H9 (cell line): ENCODE measurements at regions not wholly inside any gene's neighbourhood (a gene's known extent, or its start where the extent isn't known, plus 50 kb on each side); places are given as distances from the start of the nearest gene placed in this dataset.

Source experiments
- DNase-seq: peaks from one replicate; pipeline ENCODE4 v3.0.0-alpha.2; 2017
- H2AFZ ChIP-seq: one replicate; pipeline ENCODE4 v1.6.1; 2013; ENCODE audit warnings: mild to moderate bottlenecking, low read length, control low read depth, moderate library complexity
- H2AK5ac ChIP-seq: 2 replicates; pipeline ENCODE4 v1.6.1; 2013; ENCODE audit warnings: low read length, control low read depth, mixed read lengths; ENCODE audit not compliant: insufficient read length
- H2BK120ac ChIP-seq: one replicate; pipeline ENCODE4 v1.6.1; 2013; ENCODE audit warnings: low read depth, mild to moderate bottlenecking, low read length, control low read depth, inconsistent platforms; ENCODE audit not compliant: poor library complexity, severe bottlenecking
- H2BK12ac ChIP-seq: 2 replicates; pipeline ENCODE4 v1.6.1; 2013; ENCODE audit warnings: low read length, control low read depth, mixed read lengths, low read depth; ENCODE audit not compliant: insufficient read length
- H2BK15ac ChIP-seq: 2 replicates; pipeline ENCODE4 v1.6.1; 2013; ENCODE audit warnings: low read depth, low read length, control low read depth
- H2BK20ac ChIP-seq: one replicate; pipeline ENCODE4 v1.6.1; 2013; ENCODE audit warnings: low read depth, mild to moderate bottlenecking, low read length, control low read depth, inconsistent platforms; ENCODE audit not compliant: poor library complexity, severe bottlenecking
- H2BK5ac ChIP-seq: 2 replicates; pipeline ENCODE4 v1.6.1; 2013; ENCODE audit warnings: low read length, control low read depth, mixed read lengths; ENCODE audit not compliant: insufficient read length
- H3K14ac ChIP-seq: 2 replicates; pipeline ENCODE4 v1.6.1; 2013; ENCODE audit warnings: low read length, control low read depth; ENCODE audit not compliant: insufficient read depth
- H3K18ac ChIP-seq: 2 replicates; pipeline ENCODE4 v1.6.1; 2013; ENCODE audit warnings: low read depth, mild to moderate bottlenecking, mixed read lengths, low read length, control low read depth; ENCODE audit not compliant: insufficient read length
- H3K23ac ChIP-seq: 2 replicates; pipeline ENCODE4 v1.6.1; 2013; ENCODE audit warnings: low read length, control low read depth, mixed read lengths, low read depth; ENCODE audit not compliant: insufficient read length
- H3K23me2 ChIP-seq: 2 replicates; pipeline ENCODE4 v1.6.1; 2013; ENCODE audit warnings: low read depth, mild to moderate bottlenecking, mixed read lengths, low read length, control low read depth; ENCODE audit not compliant: insufficient read length, poor library complexity, severe bottlenecking
- H3K27ac ChIP-seq: 2 replicates; pipeline ENCODE4 v1.5.1; 2013; ENCODE audit warnings: low read length, control low read depth, mixed read lengths, low read depth; ENCODE audit not compliant: insufficient read length
- H3K27me3 ChIP-seq: 2 replicates; pipeline ENCODE4 v1.6.1; 2013; ENCODE audit warnings: low read length, control low read depth, inconsistent platforms; ENCODE audit not compliant: insufficient read depth
- H3K4ac ChIP-seq: 2 replicates; pipeline ENCODE4 v1.6.1; 2013; ENCODE audit warnings: low read depth, mild to moderate bottlenecking, control low read depth, inconsistent platforms, low read length, moderate library complexity
- H3K4me1 ChIP-seq: 2 replicates; pipeline ENCODE4 v1.6.1; 2013; ENCODE audit warnings: low read length, control low read depth, inconsistent platforms; ENCODE audit not compliant: insufficient read depth
- H3K4me2 ChIP-seq: 2 replicates; pipeline ENCODE4 v1.6.1; 2013; ENCODE audit warnings: low read length, control low read depth, mixed read lengths; ENCODE audit not compliant: insufficient read length, insufficient read depth
- H3K56ac ChIP-seq: 2 replicates; pipeline ENCODE4 v1.6.1; 2013; ENCODE audit warnings: low read depth, mild to moderate bottlenecking, mixed read lengths, low read length, control low read depth; ENCODE audit not compliant: insufficient read length
- H3K79me1 ChIP-seq: 2 replicates; pipeline ENCODE4 v1.6.1; 2013; ENCODE audit warnings: low read depth, mild to moderate bottlenecking, moderate library complexity, low read length, control low read depth, inconsistent platforms; ENCODE audit not compliant: insufficient read depth, poor library complexity, severe bottlenecking
- H3K79me2 ChIP-seq: 2 replicates; pipeline ENCODE4 v1.6.1; 2013; ENCODE audit warnings: low read length, control low read depth, inconsistent platforms; ENCODE audit not compliant: insufficient read depth
- H3K9ac ChIP-seq: 2 replicates; pipeline ENCODE4 v1.6.1; 2013; ENCODE audit warnings: low read length, control low read depth, mixed read lengths; ENCODE audit not compliant: insufficient read length; ENCODE audit errors: extremely low read depth
- H3K9me3 ChIP-seq: one replicate; pipeline ENCODE4 v1.6.1; 2013; ENCODE audit warnings: low read depth, low read length, inconsistent platforms; ENCODE audit not compliant: control insufficient read depth
- H3T11ph ChIP-seq: one replicate; pipeline ENCODE4 v1.6.1; 2013; ENCODE audit warnings: mild to moderate bottlenecking, low read length, control low read depth, inconsistent platforms
- H4K20me1 ChIP-seq: one replicate; pipeline ENCODE4 v1.6.1; 2013; ENCODE audit not compliant: control insufficient read depth, insufficient read length, insufficient read depth
- H4K5ac ChIP-seq: 2 replicates; pipeline ENCODE4 v1.6.1; 2013; ENCODE audit warnings: low read depth, mild to moderate bottlenecking, mixed read lengths, low read length, control low read depth; ENCODE audit not compliant: insufficient read length
- H4K8ac ChIP-seq: replicated peaks from 2 replicates; pipeline ENCODE4 v1.6.1; 2013; ENCODE audit warnings: low read length, control low read depth, mixed read lengths, low read depth; ENCODE audit not compliant: insufficient read length
- H4K91ac ChIP-seq: 2 replicates; pipeline ENCODE4 v1.6.1; 2013; ENCODE audit warnings: low read depth, mild to moderate bottlenecking, moderate library complexity, mixed read lengths, low read length, control low read depth; ENCODE audit not compliant: insufficient read length
- H3K27ac Mint-ChIP-seq, 3 experiments: 2 replicates in 2 of 3; 3 replicates in 1 of 3; pipeline ENCODE4 v1.8.0; 2020 to 2021; ENCODE audit warnings: mixed read lengths in 3 of 3, mild to moderate bottlenecking in 1 of 3, moderate library complexity in 1 of 3
- H3K27me3 Mint-ChIP-seq: 2 replicates; pipeline ENCODE4 v1.8.0; 2021; ENCODE audit warnings: low read depth, mild to moderate bottlenecking, moderate library complexity, mixed read lengths
- H3K36me3 Mint-ChIP-seq, 3 experiments: 2 replicates in 2 of 3; 3 replicates in 1 of 3; pipeline ENCODE4 v1.8.0; 2020 to 2021; ENCODE audit warnings: low read depth in 3 of 3, mixed read lengths in 3 of 3; ENCODE audit not compliant: insufficient read depth in 1 of 3
- H3K4me1 Mint-ChIP-seq, 2 experiments: 2 replicates each; pipeline ENCODE4 v1.8.0; 2020; ENCODE audit warnings: mixed read lengths in 2 of 2
- H3K4me3 Mint-ChIP-seq, 2 experiments: 2 replicates in 1 of 2; 3 replicates in 1 of 2; pipeline ENCODE4 v1.8.0; 2020 to 2021; ENCODE audit warnings: mild to moderate bottlenecking in 2 of 2, mixed read lengths in 2 of 2, moderate library complexity in 1 of 2
- H3K9me3 Mint-ChIP-seq, 2 experiments: 2 replicates in 1 of 2; 3 replicates in 1 of 2; pipeline ENCODE4 v1.8.0; 2020; ENCODE audit warnings: mild to moderate bottlenecking in 2 of 2, mixed read lengths in 2 of 2, moderate library complexity in 1 of 2
- WGBS: extraction: QIAGEN DNeasy Blood & Tissue Kit; methylation state at CpG from one replicate; pipeline ENCODE4 v1.1.7; 2013; ENCODE audit warnings: missing lambda C conversion rate, low lambda C conversion rate, mixed read lengths; ENCODE audit not compliant: insufficient read length; ENCODE audit errors: extremely low coverage; 5-methylcytosine and 5-hydroxymethylcytosine counted together
- TF ChIP-seq, protein P1 (sequence below): fragments of 200-600 bp; sonication (generic); conservative IDR thresholded peaks from 3 replicates; pipeline ENCODE4 v1.8.0; 2021; ENCODE audit warnings: antibody characterized with exemption, mild to moderate bottlenecking

DNA sequence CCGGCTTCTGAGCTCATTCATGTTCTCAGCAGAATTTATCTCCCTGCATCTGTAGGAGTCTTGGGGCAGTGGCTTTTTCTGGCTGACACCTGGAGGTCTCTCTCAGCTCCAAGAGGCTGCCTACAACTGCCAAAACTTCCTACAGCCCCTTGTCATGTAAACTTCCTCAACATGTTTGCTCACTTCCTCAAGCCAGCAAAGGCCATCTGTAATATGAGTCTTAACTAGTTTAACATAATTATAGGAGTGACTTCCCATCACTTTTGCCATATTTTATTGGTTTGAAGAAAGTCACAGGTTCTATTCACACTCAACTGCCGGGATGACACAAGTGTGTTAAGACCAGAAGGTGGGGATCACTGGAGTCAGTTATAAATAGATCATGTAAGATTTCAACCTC, 194.0 kb downstream of the VRK1 start:
- Histone ChIP-seq H3K79me2 (no peaks in the 10 kb centered on the region), H2BK120ac (no peak overlapping the region), H2BK15ac (no peak overlapping the region), H3K23ac (no peak overlapping the region), H2BK5ac (no peak overlapping the region), H3K14ac (no peak overlapping the region), H3T11ph (no peak overlapping the region), H2BK20ac (no peak overlapping the region), H3K9ac (no peak overlapping the region), H3K4me1 (no peaks in the 10 kb centered on the region; the same call in 1 of the 2 replicates), H3K27ac (no peak overlapping the region), H3K4me2 (no peak overlapping the region), H2AK5ac (no peak overlapping the region), H4K91ac (no peak overlapping the region), H3K4ac (no peak overlapping the region), H2AFZ (no peak overlapping the region), H3K9me3 (no peaks in the 10 kb centered on the region), H3K79me1 (no peaks in the 10 kb centered on the region), H3K27me3 (no peaks in the 10 kb centered on the region), H3K56ac (no peak overlapping the region), H2BK12ac (no peak overlapping the region), H4K5ac (no peak overlapping the region), H3K18ac (no peak overlapping the region), H4K8ac (no peak overlapping the region), H4K20me1 (no peaks in the 10 kb centered on the region), H3K23me2 (no peaks in the 10 kb centered on the region)
- DNase-seq, result no peak
- H3K9me3 Mint-ChIP-seq, result peaks cover 0 to 6% of the 10 kb centered on the region in 2 experiments; a peak in 2 of 5 replicates
- peaks cover 14 to 15% of the 10 kb centered on the region in 2 experiments for H3K4me1 Mint-ChIP-seq
- no CpG with 5 or more reads among the region's 2 CpGs for WGBS
- H3K27me3 Mint-ChIP-seq, result no peaks in the 10 kb centered on the region; the same call in 1 of the 2 replicates
- no peak overlapping the region for H3K27ac Mint-ChIP-seq
- no peaks in the 10 kb centered on the region for H3K36me3 Mint-ChIP-seq
- H3K4me3 Mint-ChIP-seq, result no peak overlapping the region
- TF ChIP-seq, protein P1, sequence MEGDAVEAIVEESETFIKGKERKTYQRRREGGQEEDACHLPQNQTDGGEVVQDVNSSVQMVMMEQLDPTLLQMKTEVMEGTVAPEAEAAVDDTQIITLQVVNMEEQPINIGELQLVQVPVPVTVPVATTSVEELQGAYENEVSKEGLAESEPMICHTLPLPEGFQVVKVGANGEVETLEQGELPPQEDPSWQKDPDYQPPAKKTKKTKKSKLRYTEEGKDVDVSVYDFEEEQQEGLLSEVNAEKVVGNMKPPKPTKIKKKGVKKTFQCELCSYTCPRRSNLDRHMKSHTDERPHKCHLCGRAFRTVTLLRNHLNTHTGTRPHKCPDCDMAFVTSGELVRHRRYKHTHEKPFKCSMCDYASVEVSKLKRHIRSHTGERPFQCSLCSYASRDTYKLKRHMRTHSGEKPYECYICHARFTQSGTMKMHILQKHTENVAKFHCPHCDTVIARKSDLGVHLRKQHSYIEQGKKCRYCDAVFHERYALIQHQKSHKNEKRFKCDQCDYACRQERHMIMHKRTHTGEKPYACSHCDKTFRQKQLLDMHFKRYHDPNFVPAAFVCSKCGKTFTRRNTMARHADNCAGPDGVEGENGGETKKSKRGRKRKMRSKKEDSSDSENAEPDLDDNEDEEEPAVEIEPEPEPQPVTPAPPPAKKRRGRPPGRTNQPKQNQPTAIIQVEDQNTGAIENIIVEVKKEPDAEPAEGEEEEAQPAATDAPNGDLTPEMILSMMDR, result no peak
